Kidney glomerular epithelial cell (primary cell): ENCODE measurements at regions not wholly inside any gene's neighbourhood (a gene's known extent, or its start where the extent isn't known, plus 50 kb on each side); places are given as distances from the start of the nearest gene placed in this dataset.
"Not testable (repeated sequence)": the region's sequence is repeated elsewhere in the genome, so short reads cannot be mapped to it uniquely, and the experiment has no call there.

Source experiments
- DNase-seq: peaks from one replicate; lab custom pipeline; 2025; lab: John Stamatoyannopoulos, UW

DNA sequence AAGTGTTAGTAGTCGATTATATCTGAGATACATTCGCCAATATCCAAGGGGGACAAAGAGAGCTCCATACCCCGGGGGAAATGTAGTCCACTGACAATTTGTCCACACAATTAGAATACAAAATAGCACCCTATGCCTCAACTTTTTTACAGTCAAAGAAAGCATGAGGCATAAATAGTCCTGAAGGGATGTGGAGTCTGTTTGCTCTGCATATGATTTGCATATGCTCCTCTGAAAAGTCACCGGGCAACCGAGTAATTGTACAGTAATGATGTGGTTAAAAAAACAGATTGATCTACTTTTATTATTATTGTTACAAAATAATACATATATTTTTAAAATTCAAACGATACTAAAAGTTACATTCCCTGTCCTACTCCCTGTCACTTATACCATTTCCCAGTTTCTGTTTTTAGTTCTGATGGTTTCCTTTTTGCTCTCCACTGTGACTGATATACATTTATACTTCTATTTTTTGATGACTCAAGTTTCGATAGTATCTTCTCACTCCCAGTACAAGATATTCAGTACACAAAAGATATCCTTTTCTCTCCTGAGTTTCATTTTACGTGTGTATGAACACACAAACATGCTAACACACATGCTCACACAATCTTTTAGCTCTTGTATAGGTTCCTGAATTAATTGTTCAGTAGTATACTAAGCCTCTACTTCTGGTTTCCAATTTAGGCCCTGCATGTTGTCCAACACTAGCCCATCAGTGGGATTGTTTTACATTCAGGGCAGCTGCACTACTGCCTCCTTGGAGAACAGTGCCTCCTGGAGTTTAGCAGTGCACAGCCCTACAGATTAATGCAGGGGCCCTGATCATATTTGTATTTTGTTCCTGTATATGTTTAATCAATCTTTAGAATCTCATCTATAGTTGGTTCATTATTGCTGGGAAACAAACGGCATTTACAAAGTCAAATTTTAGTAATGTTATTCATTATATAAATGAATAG, 130.9 kb downstream of the TES start:
- DNase-seq = no peak

DNA sequence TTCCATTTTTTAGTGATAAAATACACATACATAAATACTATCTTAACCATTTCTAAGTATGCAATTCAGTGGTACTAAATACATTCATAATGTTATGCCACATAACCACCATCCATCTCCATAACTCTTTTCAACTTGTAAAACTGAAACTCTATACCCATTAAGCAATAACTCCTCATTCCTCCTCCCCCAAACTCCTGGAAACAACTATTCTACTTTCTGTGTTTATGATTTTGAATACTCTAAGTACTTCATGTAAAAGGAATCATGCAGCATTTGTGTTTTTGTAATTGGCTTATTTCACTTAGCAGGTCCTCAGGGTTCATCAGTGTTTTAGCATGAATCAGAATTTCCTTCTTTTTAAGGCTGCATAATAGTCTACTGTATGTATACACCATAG, 131.8 kb downstream of the TES start:
- no peak for DNase-seq

DNA sequence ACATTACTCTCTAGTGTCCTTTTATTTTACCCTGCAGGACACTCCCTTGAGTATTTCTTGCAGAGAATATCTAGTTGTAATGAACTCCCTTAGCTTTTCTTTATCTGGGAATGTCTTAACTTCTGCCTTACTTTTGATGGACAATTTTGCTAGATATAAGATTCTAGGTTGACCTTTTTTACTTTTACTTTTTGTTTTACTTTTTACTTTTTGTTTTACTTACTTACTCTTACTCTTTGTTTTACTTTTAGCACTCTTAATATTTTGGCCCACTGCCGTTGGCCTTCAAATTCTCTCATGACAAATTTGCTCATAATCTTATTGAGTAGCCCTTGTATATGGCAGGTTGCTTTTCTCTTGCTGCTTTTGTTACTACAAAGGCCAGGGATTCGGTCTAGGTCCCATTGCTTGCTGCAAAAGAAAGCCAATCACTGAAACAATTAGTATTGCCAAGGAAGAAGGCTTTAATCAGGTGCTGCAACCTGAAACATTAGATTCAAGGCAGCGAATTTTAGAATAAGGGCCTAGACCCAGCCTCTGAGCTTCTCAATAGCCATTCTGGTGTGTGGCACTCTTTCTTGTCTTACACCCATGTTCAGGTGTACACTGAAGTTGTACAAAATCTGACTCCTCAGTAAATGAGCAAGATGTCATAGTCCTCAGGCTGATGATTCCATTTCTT, 137.0 kb downstream of the TES start:
- DNase-seq = no peak

DNA sequence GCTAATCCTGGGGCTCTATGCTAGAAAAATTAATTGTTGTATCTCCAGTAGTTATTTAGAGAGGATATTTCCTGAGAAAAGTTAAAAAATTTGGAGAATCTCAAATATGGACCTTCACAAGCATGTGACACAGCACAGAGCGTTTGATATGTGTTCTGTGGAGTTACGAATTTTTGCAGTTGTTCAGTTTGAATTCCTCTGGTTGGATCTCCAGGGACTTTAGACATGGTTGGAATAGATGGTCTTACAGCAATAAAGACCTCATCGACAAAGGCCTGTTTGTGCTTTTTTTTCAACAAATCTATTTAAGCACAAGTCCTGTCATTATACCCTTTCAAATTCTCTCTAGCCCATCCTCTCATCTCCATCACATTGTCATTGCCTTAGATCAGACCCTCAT, 138.0 kb downstream of the TES start:
- DNase-seq = no peak

DNA sequence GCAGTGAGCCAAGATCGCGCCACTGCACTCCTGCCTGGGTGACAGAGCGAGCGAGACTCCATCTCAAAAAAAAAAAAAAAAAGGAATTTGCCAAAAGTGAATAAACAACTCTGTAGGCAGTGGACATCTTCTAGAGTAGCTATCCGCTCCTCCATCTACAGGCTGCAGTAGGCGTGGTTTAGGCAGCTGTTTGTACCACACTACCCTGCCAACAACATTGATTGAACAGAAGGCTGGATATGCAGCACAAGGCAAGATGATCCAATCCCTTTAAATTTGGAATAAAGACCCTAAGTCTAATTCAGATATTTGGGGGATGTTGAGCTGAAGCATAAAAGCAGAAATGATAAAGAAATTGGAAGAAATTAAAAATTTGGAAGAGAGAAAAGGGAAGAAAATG, 141.6 kb downstream of the TES start:
- no peak for DNase-seq

DNA sequence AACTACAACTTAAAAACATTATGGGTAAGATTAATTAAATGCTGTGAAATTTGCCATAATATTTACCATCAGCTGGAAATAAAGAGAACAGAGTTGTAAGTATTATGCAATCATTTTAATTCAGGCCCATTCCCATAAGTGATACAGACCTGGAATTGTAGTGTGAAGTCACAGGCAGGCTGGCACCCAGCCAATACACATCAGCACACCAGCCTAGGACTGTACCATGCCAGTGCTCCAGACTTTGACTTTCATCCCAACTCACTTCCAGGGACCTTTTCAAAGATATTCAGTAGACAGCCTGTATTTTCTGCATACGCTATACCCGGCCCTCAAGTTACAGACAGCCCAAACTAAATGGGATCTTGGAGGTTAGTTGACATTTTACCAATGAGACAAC, 143.3 kb downstream of the TES start:
- no peak for DNase-seq

DNA sequence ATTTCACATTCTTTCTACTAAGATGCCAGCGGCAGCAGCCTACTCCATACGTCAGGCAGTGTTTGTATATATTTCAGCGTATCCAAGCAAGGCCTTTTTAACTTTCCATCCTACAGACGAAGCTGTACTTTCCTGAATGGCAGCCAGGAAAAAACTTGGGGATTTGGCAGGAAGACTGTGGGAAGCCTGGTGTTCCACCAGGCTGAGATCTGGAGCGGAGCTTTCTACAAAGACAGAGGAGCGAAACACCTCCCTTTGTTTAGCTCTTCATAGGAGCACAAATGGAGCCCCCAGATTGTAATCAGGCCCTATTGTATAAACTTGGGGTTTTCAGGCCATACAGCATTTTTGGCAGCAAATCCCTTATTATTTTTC, 143.8 kb downstream of the TES start:
- DNase-seq = no peak

DNA sequence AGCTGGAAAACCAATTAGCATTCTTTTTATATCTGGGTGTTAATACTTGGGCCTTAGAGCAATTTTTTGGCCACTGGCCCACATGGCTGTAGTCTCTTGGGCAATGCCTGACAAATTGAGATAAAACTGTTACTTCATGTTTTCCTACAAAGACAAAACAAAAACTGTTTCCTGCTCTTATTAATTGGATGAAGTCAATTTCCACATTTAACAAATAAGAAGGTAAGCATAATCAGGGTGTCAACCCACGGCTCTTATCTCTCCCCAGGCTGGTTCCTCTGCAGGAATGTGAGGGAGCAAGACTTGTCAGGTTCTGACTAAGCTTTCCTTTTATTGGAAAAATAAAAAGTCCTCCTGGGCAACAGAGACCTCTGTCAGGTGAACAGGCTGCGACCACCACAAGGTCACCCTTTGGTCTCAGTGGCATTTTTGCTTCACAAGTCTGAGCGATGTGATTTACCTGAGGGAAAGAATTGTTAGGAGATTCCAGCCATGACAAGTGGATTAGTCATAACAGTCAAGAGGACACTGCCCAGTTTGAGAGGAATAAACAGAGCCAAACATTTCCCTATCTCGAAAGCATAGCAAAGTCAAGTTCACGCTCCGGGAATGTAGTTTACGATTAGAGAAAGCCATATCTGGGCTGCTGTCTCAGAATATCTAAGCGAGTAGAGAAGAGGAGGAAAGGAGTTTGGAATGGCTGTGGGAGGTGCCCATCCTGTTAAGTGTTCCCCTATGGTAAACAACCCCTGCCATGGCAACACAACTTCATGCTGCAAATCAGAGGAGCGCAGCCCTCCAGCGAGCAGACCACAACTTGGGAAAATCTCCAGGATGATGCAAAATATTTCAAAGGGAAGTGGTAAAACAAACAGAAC, 144.4 kb downstream of the TES start:
- peak; percentile 98 for DNase-seq

DNA sequence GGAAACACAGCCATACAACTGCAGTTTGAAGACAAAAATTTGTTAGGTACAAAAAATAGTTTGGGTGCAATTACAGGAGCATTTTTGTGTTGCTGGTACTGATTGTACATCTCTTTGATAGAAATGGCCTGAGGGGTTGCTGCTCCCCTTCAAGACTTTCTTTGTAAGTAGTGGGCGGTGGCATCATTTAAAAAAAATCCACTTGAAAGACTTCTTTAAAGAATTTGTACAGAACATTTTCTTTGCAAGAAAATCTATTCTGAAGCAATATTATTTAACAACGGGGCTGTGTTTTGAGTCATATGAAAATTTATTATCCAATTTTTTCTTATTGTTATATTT, 144.1 kb upstream of the CAV2 start:
- no peak for DNase-seq

DNA sequence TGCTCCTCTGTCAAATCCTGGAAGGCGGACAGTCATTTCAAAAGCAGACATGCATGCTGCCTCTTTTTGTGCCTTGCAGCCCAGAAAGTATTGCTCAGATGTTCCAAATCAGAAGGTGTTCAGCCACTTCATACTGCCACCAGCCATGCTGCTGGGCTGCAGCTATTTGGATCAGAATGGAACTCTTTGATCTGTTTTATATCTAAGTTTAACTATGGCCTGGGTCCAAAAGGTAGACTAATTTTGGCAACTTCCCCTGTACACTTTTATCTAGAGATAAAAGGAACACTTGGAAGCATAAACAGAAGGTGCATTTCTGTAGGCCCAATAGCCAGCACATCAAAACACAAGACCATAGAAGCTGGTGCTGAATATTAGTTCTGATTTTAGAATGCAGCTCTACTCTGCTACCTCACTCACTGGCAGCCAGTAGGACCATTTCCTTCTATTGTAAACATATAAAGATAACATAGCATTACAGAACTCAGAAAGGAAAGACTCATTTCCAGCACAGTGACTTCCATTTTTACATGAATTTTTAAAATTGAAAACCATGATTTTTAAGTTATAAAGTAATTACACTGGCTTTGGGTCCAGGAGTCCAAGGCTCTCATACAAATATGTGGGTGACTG, 143.1 kb upstream of the CAV2 start:
- no peak for DNase-seq

DNA sequence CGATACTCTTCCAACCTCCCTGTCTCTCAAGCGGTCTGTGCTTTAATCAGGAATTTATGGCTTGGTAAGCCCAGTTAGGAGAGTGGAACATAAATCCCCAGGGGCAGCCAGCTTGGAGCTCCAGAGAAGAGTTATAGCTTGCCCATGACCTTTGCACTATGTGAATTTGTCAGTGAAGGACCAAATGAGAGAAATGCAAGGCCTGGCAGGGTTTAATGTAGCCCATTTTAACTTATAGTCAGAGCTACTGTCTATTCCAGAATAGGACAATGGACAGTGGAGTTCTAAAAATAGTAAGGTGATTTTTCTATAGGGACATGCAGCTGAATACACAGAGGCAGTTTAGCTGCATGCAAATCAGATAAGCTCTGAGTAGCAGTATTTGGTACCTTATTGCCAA, 142.6 kb upstream of the CAV2 start:
- DNase-seq = no peak

DNA sequence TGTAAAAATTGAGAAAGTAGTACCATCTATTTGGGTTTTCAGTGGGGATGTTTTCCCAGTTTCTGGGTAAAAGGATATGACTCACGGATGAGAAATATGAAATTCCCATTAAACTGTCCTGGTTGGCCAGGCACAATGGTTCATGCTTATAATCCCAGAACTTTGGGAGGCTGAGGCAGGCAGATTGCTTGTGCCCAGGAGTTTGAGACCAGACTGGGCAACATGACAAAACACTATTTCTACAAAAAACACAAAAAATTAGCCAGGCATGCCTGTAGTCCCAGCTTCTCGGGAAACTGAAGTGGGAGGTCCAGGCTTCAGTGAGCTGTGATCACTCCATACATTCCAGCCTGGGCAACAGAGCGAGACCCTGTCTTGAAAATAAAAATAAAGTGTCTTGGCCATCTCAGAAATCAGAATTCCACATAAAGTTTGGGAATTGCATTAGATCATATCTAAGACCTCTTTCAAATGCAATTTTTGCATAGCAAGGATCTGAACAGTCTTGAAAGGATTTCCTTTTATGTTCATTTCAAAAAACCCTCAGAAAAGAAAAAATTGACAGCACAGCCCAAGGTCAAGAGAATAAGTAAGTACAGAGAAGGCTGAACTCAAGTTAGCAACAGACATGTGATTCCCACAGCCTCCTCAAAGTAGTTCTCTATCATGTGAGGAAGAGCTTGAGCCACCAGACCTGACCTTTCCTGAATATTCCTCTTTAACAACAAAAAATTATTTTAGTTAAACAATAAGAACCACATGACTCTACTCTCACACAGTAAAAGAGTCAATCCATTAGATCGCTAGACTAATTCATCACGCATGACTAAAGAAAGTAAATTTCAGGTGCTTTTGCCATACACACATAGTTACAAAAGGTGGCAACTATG, 141.5 kb upstream of the CAV2 start:
- DNase-seq = peak; percentile 89

DNA sequence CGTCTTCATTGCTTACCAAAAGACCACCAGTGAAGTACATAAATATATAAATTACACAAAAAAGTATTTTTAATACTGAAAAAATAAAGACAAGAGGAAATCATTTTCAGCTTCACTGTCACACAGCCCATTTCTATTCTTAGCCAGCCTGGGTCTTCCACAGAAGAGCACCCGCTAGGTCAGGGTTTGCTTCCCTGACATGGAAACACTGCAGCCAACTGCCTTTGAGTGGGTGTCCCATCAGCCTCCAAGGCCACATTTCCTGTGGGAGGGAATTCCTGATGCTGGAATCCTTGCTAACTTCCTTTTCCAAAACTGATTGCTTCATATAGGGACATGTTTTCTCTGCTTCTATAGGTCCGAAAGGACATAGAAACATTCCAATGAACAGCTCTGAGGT, 137.8 kb upstream of the CAV2 start:
- no peak for DNase-seq

DNA sequence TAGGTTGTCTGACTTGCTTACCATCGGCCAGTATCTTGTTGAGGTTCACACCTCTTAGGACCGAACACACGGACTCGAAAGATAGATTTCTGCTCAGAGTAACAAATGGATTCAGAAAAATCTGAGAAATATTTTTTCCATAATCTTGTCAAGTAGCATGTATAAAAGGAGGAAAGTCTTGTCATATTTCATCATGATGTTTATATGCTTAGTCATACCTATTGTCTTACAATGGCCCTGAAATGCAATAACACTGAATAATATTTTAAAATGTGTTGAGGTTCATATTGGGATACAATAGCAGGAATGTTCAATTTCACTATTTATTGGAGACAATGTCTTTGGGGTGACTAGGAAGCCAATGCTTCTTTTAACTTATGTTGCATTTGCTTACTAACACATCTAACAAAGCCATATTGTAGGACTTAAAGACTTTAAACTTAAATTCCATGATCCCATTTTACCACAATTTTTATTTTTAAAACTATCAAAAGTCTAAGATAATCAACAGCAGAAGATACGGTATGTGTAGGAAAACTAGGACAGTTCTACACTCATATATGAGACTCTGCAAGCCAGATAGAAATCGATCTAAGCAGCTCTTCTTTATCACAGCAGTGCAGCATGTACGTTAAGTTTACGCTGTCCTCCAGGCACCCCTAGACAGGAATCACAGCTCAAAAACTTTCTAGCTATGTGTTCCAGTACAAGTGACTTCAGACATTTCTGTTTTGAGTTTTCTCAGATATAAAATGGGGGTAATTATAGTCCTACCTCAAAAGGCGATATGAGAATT, 135.7 kb upstream of the CAV2 start:
- no peak for DNase-seq

DNA sequence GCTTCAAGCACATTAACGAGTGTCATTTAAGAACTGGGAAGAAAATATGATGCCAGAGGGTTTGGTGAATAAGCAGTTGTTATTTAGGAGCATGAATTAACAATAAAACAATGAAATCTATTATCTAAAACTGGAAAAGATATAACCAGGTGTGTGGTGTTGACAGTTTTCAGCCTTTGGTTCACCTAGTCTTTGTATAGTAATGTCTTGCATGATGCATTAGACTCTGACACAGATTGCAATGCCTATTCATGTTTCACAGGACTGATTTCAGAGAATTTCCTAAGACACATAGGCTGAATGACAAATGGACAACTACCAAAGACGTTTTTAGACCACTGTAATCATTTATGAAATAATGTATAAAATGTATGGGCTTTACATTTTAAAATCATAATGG, 135.1 kb upstream of the CAV2 start:
- DNase-seq = no peak

DNA sequence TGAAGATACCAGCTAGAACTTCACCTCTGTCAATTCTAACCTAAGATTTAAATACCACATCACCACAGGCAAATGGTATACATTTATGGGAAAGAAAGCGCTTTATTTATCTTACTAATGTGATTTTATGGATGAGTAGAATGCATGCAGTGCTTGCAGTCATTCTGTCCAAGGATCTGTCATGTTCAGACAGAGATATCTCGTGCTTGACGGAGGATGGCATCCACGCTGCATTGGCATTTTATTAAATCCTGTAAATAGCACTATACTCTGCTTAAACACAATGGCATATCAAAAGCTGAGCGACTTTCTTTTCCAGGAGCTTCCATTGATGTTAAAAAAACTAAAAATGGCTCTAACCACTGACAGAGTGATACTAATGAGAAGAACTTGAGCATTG, 133.7 kb upstream of the CAV2 start:
- DNase-seq = no peak

DNA sequence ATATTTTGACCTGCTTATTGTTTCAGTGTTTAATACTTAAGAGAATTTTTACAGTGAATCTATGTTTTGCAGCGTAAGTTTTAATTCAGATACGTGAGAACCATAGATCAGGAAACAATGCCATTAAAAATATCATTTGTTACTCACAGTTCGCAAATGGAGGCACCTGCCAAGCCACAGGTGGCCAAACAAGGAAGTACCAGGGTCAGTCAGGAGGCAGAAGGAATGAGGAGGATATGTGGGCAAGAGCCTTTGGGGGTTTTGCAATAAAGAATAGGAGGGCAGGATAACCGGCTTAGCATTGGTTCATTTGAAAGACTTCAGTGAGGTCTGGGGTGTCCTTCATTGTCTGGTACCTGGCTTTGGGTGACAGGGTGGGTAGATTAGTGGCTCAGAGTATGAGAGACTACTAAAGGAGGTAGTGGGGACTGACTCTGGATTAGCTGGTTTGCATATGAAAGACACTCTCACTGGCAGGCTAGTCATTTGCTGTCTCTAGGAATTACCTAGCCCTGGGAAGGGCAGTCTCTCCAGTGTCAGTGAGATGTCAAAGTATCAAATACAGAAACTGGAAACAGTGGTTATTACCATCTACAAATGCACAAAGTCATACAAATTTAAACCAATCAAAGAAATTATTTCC, 132.2 kb upstream of the CAV2 start:
- no peak for DNase-seq

DNA sequence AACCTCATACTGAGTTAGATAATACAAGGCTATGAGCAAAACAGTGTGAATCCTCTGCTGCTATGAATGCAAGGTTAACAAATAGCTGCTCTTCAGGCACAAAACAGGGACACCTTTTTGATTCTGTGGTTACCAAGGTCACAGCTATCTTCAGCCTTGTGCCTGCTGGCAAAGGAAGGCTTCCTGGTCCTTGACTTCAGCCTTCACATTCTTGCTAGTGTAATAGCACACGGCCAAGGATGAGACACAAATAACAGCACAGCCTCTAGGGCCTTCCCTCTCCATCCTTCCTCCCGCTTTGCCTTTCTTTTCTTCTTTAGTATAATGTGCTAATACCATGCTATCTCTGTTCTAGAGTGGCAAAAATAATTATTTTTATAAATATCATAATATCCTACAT, 130.6 kb upstream of the CAV2 start:
- DNase-seq = no peak

DNA sequence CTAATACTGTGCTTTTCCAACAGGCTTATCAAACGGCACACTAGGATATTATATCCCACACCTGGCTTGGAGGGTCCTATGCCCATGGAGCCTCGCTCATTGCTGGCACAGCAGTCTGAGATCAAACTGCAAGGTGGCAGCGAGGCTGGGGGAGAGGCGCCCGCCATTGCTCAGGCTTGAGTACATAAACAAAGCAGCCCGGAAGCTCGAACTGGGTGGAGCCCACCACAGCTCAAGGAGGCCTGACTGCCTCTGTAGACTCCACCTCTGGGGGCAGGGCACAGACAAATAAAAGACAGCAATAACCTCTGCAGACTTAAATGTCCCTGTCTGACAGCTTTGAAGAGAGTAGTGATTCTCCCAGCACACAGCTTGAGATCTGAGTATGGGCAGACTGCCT, 128.0 kb upstream of the CAV2 start:
- DNase-seq = not testable (repeated sequence)

DNA sequence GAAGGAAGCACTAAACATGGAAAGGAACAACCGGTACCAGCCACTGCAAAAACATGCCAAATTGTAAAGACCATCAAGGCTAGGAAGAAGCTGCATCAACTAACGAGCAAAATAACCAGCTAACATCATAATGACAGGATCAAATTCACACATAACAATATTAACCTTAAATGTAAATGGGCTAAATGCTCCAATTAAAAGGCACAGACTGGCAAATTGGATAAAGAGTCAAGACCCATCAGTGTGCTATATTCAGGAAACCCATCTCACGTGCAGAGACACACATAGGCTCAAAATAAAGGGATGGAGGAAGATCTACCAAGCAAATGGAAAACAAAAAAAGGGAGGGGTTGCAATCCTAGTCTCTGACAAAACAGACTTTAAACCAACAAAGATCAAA, 126.3 kb upstream of the CAV2 start:
- DNase-seq = not testable (repeated sequence)
